GM19452 (cell line): ENCODE measurements at regions not wholly inside any gene's neighbourhood (a gene's known extent, or its start where the extent isn't known, plus 50 kb on each side); places are given as distances from the start of the nearest gene placed in this dataset.
"Not testable (repeated sequence)": the region's sequence is repeated elsewhere in the genome, so short reads cannot be mapped to it uniquely, and the experiment has no call there.

Experiments used
- ATAC-seq: cut with Tn5 transposase; IDR thresholded peaks from one replicate; pipeline ENCODE4 v1.9.1; 2021; ENCODE audit not compliant: unreplicated experiment

- no peak for ATAC-seq
Observed at GRCh38 chr7:50856806-50857205, 74.1 kb upstream of the GRB10 start.

DNA sequence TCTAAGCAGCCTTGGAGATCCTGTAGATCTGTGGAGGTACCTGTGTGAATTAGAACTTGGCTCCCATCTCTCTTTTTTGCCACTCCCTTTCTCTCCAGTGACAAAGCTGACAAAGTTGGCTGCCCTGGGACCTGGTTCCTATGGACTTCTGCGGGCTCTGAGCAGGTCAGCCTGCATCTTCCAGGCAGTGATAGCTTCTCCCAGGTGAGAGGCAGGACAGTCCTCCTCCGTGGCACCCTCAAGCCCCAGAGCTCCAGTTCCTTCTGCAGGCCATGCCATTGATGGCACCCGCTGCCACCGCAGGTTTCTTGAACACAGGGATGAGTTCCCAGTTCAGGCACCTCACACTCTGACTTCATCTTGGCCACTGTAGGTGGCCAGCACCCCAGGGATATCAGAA, 73.5 kb upstream of the GRB10 start:
- ATAC-seq, result no peak

- ATAC-seq, result no peak
Observed at GRCh38 chr7:50855526-50855925, 72.8 kb upstream of the GRB10 start.

DNA sequence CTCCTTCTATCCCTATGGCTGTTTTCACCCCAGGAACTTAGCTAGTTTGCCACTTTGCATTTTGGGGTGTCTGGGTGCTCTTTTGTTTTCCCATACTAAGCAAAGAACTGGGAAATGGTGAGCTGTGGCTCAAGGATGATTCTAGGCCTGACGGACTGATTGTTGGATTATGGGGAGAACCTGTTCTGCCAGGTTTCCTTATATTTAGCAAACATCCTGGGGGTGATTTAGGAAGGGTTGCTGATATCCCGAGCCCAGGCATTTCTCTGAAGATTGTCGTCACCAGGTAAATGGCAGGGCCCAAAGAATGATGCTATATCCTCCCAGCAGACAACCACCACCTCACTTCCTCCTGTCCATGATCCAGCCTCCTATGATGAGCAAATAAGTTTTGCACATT, 72.1 kb upstream of the GRB10 start:
- no peak for ATAC-seq

DNA sequence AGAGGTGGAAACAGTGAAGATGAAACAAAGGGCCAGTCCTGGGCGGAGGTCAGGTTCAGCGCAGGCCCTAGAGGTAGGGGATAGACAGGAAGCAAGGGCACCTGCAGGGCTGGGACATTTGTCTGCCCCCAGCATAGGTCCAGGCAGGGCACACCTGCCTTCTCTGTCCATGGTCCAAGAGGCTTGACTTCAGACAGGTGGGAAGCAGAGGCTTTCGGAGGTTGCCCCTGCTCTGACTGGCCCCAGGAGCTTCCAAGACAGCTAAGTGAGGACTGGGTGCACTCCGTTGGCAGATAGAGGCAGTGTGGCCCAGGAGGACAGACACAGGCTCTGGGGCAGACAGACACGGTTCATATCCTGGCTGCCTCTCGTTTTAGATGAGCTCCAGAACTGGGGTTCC, 71.6 kb upstream of the GRB10 start:
- ATAC-seq, result no peak

- no peak for ATAC-seq
Observed at GRCh38 chr7:50853311-50853710, 70.6 kb upstream of the GRB10 start.

DNA sequence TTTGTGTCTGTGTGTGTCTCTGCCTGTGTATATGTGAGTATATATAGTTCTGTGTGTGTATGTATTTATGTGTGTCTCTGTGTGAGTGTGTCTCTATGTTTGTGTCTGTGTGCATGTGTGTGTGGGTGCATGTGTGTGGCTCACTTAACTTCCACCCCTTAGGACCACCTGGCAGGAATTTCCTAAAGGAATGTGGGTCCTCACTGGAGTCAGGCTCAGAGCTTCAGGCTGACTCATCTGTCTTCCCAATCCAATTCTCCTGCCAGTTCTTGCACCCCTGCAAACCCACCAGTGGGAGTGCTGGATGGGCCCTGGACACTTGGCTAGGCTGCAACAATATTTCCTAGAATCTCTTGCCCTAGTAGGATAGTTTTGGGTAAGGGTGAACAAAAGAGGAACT, 70.2 kb upstream of the GRB10 start:
- no peak for ATAC-seq

GRCh38 chr7:50851891-50852290, 69.2 kb upstream of the GRB10 start:
- ATAC-seq, result no peak

DNA sequence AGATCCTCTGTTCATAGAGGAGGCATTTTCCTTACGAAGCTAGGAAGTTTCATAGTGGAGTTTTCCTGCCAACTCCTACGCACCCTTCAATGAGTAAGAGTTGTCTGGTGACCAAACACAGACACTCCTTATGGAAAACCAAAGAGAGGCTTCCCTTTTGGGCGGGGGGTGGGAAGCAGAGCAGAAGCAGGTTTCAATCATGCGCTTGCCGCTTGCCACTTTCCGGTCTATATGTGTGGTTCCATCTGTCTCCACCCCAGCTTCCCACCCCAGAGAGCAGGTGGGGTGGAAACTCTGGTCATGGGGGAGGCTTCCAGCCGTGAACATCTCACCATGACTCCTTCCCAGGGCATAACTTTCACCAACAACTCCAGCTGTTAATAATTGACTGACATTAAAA, 68.8 kb upstream of the GRB10 start:
- no peak for ATAC-seq

DNA sequence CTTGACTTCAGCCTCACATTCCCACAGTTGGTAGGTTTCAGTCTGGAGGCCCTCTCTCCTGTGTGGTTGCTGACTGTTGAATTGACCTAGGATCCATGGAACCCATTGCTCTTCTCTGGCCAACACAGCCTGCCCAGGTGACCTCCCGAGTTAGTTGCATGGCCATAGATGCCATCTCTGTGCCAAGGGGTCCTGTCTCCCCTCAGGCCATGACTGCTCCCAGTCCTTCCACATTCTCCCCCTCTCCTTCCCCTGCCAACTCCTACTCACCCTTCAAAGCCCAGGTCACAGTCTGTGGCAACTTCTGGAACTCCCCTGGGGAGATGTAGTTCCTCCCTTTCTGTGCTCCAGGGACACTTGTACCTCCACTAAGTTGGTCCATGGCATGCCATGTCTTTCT, 67.3 kb upstream of the GRB10 start:
- ATAC-seq, result no peak

DNA sequence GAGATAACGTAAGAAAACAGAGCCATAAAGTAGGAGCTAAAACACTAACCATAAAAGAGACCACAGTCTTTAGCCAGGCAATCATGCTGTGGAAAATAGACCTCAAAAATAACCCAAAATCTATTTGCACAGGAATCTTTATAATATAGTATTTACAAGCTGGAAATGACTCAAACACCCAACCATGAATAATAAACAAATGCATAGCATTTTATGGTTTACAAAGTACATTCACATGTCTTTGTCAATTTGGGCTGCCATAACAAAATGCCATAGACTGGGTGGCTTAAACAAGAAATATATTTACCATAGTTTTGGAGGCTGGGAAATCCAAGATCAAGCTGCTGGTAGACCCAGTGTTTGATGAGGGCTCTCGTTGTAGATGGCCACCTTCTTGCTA, 65.5 kb upstream of the GRB10 start:
- no peak for ATAC-seq

- not testable (repeated sequence) for ATAC-seq
Observed at GRCh38 chr7:50844861-50845260, 62.2 kb upstream of the GRB10 start.

- ATAC-seq, result no peak
Observed at GRCh38 chr7:50842041-50842440, 59.3 kb upstream of the GRB10 start.

- no peak for ATAC-seq
Observed at GRCh38 chr7:50838675-50839377, 56.1 kb upstream of the GRB10 start.

DNA sequence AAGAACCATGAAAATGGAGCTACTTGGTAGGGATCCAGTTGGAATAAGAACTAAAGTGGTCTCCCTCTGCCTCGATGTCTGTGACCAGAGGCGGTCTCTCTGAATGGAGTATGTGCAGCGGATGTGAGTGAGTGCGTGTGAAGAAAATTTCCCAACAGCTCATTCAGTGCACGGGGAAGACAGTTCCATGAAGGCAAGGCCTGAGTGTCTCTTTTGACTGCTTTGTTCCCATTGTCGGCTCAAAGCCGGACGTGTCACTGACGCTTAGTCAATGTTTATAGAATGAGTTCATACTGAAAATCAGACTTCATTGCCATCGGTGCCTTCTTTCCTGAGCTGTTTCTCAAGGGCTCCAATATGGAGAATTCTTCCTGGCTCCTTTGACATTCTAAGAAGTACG, 55.3 kb upstream of the GRB10 start:
- ATAC-seq, result no peak

GRCh38 chr7:50836646-50837045, 54.0 kb upstream of the GRB10 start:
- no peak for ATAC-seq

GRCh38 chr7:50835156-50835555, 52.5 kb upstream of the GRB10 start:
- ATAC-seq, result no peak

DNA sequence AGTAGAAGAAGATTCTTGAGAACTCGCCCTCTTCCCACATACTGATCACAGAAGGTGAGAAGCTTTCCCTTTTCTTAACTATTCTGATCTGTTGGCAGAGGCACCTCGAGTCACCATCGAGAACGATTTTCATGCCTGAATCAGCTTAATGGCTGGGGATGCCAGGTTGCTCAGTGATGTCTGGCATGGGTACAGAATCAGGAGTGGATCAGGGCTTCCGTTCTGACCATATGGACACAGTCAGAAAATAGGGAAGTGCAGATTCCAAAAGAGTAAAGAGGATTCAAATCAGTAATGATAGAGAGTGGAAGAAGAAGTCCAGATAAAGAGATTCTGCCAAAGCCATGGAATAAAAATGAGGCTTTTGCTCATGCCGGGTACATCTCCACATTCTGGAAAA, 52.0 kb upstream of the GRB10 start:
- ATAC-seq, result no peak

GRCh38 chr7:50834031-50834535, 51.4 kb upstream of the GRB10 start:
- no peak for ATAC-seq

DNA sequence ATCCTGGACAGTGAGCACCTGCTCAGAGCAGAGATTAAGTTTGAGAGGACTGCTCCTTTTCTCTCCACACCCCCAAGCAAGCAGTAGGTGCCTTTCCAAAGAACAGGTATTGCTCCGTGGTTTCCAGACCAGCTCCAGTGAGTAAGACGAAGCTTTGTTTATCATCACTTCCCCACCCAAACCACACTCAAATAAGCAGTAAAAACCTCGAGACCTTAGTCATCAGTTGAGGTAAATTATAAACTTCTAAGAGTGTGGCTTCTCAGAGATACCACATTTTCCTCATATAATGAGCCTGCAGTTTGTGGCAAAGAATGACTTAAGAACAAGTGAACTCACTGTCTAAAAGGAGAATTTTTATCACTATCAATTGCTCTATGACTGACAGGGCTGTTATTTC, 50.0 kb upstream of the GRB10 start:
- no peak for ATAC-seq
